T47D (cell line): ENCODE measurements at regions not wholly inside any gene's neighbourhood (a gene's known extent, or its start where the extent isn't known, plus 50 kb on each side); places are given as distances from the start of the nearest gene placed in this dataset.

Experiments
- DNase-seq, 2 experiments: peaks; one replicate each; pipeline versions ENCODE4 v3.0.0 to v3.0.0-alpha.2; 2011 to 2012; ENCODE audit warnings: low read depth in 1 of 2, low spot score in 1 of 2
- JUND ChIP-seq: IDR thresholded peaks from 2 replicates; pipeline ENCODE4 v1.6.1; 2012; ENCODE audit warnings: low read depth
- in situ Hi-C: cut with HindIII; loops from 2 replicates; pipeline ENCODE4 v1.10.0; 2016; ENCODE audit warnings: low sequenced_read_pairs, low pct_unique_long_range_greater_than_20kb

GRCh38 chr9:3099646-3100045 is 255.8 kb upstream of the PUM3 start:
- no peak for TF ChIP-seq JUND
- in situ Hi-C loops = no loop called here
- DNase-seq = no peak

- DNase-seq = peak in 1 of 2 experiments; percentile 82
- in situ Hi-C loops = no loop called here
- no peak for TF ChIP-seq JUND
These were observed 244.3 kb upstream of the PUM3 start for GRCh38 chr9:3088219-3088618.

GRCh38 chr9:3087697-3088096 is 243.8 kb upstream of the PUM3 start:
- peak in 1 of 2 experiments; percentile 1 for DNase-seq
- no peak for TF ChIP-seq JUND
- in situ Hi-C loops = no loop called here

- no peak for TF ChIP-seq JUND
- in situ Hi-C loops = no loop called here
- DNase-seq = no peak
These were observed 237.1 kb upstream of the PUM3 start for GRCh38 chr9:3080951-3081350.

- TF ChIP-seq JUND = no peak
- DNase-seq = peak in 1 of 2 experiments; percentile 1
- in situ Hi-C loops = no loop called here
These were observed 230.4 kb upstream of the PUM3 start for GRCh38 chr9:3074247-3074646.

GRCh38 chr9:3066591-3066990 is 222.7 kb upstream of the PUM3 start:
- DNase-seq = no peak
- TF ChIP-seq JUND = no peak
- in situ Hi-C loops = no loop called here

DNA sequence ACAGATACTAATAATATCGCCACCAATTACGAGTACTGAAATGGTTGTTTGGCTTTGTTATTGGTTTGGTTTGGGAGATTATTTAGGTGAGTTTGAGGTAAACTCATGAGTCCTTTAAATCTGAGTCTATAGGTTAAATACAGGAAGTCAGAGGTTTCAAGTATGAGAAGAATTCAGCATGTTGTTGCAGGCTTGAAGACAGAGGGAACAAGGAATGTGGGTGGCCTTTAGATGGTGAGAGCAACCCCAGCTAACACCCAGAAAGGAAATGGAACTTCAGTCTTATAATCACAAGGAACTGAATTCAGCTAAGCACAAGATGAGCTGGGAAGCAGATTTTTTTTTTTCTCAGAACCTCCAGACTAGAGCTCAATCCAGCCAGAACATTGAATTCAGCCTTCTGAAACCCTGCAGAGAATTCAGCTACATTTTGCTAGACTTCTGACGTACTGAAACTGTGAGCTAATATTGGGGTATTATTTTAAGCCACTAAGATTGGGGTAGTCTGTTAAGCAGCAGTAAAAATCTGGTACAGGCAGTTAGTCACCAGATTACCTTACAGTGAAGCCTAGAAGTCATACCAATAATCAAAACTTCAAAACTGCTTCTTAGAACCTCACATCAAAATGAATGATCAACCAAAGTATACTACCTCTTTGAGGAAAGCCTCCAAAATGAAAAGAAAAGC is 216.0 kb upstream of the PUM3 start:
- no peak for TF ChIP-seq JUND
- in situ Hi-C loops = no loop called here
- no peak for DNase-seq

DNA sequence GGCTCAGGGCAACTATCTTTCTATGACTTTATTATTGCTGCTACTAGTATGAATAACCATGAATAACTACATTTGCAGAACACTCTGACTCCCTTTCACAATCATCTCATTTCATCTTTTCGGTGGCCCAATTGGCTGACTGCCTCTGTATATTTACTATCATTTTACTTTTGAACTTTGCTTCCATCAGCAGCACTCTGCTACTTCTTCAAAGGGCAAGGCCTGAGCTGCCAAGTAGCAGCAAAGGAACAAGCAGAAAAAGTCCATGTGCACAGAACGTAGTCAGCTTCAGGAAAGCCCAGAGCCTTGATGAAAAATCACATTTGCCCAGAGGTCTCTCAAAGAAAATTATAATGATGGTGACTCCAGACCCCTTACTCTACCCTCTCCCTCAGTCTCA is 214.5 kb upstream of the PUM3 start:
- in situ Hi-C loops = no loop called here
- TF ChIP-seq JUND = no peak
- DNase-seq = no peak

GRCh38 chr9:3054017-3054586 is 210.2 kb upstream of the PUM3 start:
- TF ChIP-seq JUND = no peak
- in situ Hi-C loops = no loop called here
- DNase-seq = no peak

DNA sequence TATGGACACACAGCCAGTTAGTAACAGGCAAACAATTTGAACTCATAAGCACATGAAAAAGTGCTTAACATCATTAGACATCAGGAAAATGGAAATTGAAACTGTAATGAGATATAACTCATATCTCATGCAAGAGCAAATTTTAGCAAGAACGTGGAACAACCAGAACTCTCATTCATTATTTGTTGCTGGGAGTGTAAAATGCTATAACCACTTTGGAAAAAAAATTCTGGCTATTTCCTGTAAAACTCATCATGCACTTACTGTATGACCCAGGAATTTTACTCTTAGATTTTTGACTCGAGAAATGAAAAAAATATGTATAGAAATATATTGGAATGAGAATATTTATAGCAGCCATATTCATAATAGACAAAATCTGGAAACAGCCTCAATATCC is 205.7 kb upstream of the PUM3 start:
- no peak for TF ChIP-seq JUND
- DNase-seq = no peak
- in situ Hi-C loops = no loop called here

DNA sequence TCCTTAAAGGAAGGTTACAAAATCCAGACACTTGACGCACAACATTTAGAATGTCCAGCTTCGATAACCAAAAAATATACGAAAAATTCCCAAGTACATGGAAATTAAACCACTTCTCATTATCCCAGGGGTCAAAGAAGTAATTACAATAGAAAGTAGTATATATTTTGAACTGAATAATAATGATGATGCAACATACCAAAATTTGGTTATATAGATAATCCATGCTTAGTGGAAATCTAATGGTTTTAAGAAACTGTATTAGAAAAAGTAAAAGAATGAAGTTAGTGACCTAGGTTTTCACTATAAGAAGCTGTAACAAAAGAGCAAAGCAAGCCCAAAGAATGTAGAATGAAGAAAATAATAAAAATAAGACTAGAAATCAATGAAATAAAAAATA is 204.0 kb upstream of the PUM3 start:
- TF ChIP-seq JUND = no peak
- in situ Hi-C loops = no loop called here
- no peak for DNase-seq

- no peak for DNase-seq
These were observed 201.3 kb upstream of the PUM3 start for GRCh38 chr9:3045153-3045552.

DNA sequence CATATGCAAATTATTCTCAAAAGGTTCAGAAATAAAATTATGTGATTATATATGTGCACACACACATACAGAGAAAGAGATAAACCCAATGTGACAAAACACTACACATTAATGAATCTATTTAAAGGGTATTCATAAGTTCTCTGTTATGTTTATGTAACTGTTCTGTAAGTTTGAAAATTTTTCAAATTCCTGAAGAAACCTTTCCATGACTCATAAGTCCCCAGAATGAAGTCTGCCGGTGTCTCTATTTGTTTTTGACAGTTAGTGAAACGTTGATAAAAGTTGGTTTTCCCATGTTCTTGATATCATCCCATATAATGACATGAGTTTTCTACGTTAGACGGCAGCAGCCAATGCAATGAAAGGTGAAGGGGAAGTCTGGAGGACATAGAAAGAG is 199.5 kb upstream of the PUM3 start:
- in situ Hi-C loops = no loop called here
- no peak for TF ChIP-seq JUND
- DNase-seq = no peak

More at GRCh38 chr9:3045153-3045552, 201.3 kb upstream of the PUM3 start:
- TF ChIP-seq JUND = no peak
- in situ Hi-C loops = no loop called here

GRCh38 chr9:3040761-3041160 is 196.9 kb upstream of the PUM3 start:
- in situ Hi-C loops = no loop called here
- no peak for TF ChIP-seq JUND
- no peak for DNase-seq
